ENCODE measurements at regions not wholly inside any gene's neighbourhood (a gene's known extent, or its start where the extent isn't known, plus 50 kb on each side); places are given as distances from the start of the nearest gene placed in this dataset.

GRCh38 chr10:125225051-125225450, 64.7 kb upstream of the CTBP2 start:
- no peak overlapping the region for H3K27ac Mint-ChIP-seq
- peaks cover 21% of the 10 kb centered on the region for H3K4me1 Mint-ChIP-seq
- no peak for DNase-seq (ENCODE audit: low spot score)

GRCh38 chr10:125222515-125223308, 62.3 kb upstream of the CTBP2 start:
- H3F3A ChIP-seq (ENCODE audit: low read depth), result no peaks in the 10 kb centered on the region
- H3K9me3 Mint-ChIP-seq, result no peaks in the 10 kb centered on the region
- no peak overlapping the region for H3K4me3 ChIP-seq
- H3K27me3 Mint-ChIP-seq (ENCODE audit: insufficient read depth, low read depth), result peaks cover 8% of the 10 kb centered on the region
- H4K20me1 ChIP-seq (ENCODE audit: low read depth), result no peaks in the 10 kb centered on the region
- H3K4me3 Mint-ChIP-seq, result no peak overlapping the region
- TF ChIP-seq EZH2 (IDR thresholded peaks at IDR 0.05) (no peak), CTCF (IDR thresholded peaks at IDR 0.05) (no peak)
- no peak for DNase-seq (ENCODE audit: low spot score)
- H3K27ac Mint-ChIP-seq, result no peak overlapping the region
- H3K9ac ChIP-seq, result no peak overlapping the region
- no peak overlapping the region for H3K27ac ChIP-seq
- H2AFZ ChIP-seq (replicated peaks), result no peak overlapping the region
- H3K79me2 ChIP-seq (ENCODE audit: low read depth), result no peaks in the 10 kb centered on the region
- H3K36me3 Mint-ChIP-seq, result no peaks in the 10 kb centered on the region
- H3K4me2 ChIP-seq, result no peak overlapping the region
- no peaks in the 10 kb centered on the region for H3K27me3 ChIP-seq
- H3K36me3 ChIP-seq, result no peaks in the 10 kb centered on the region
- no peaks in the 10 kb centered on the region for H3K4me1 ChIP-seq
- peaks cover 11% of the 10 kb centered on the region for H3K4me1 Mint-ChIP-seq
- no peaks in the 10 kb centered on the region for H3K9me3 ChIP-seq (ENCODE audit: low read depth)

More at GRCh38 chr10:125225051-125225450, 64.7 kb upstream of the CTBP2 start:
- Histone ChIP-seq H3K27ac (no peak overlapping the region), H3K4me1 (no peaks in the 10 kb centered on the region), H3K9ac (no peak overlapping the region), H3K36me3 (no peaks in the 10 kb centered on the region), H4K20me1 (ENCODE audit: low read depth) (no peaks in the 10 kb centered on the region), H3K4me3 (no peak overlapping the region), H3K4me2 (no peak overlapping the region), H3K9me3 (ENCODE audit: low read depth) (no peaks in the 10 kb centered on the region), H2AFZ (replicated peaks) (no peak overlapping the region), H3F3A (ENCODE audit: low read depth) (no peaks in the 10 kb centered on the region), H3K27me3 (no peaks in the 10 kb centered on the region), H3K79me2 (ENCODE audit: low read depth) (no peaks in the 10 kb centered on the region)
- Mint-ChIP-seq H3K4me3 (no peak overlapping the region), H3K36me3 (no peaks in the 10 kb centered on the region), H3K27me3 (ENCODE audit: insufficient read depth, low read depth) (peaks cover 8% of the 10 kb centered on the region), H3K9me3 (no peaks in the 10 kb centered on the region)
- TF ChIP-seq EZH2 (IDR thresholded peaks at IDR 0.05) (no peak), CTCF (IDR thresholded peaks at IDR 0.05) (no peak), EZH2phosphoT487 (IDR thresholded peaks at IDR 0.05) (no peak)

- Histone ChIP-seq H3K9me3 (ENCODE audit: low read depth) (no peaks in the 10 kb centered on the region), H3K4me3 (no peak overlapping the region), H3K36me3 (no peaks in the 10 kb centered on the region), H3F3A (ENCODE audit: low read depth) (no peaks in the 10 kb centered on the region), H3K79me2 (ENCODE audit: low read depth) (no peaks in the 10 kb centered on the region), H3K4me2 (no peak overlapping the region), H2AFZ (replicated peaks) (no peak overlapping the region), H3K27ac (no peak overlapping the region), H3K4me1 (no peaks in the 10 kb centered on the region), H4K20me1 (ENCODE audit: low read depth) (no peaks in the 10 kb centered on the region), H3K9ac (no peak overlapping the region), H3K27me3 (no peaks in the 10 kb centered on the region)
- TF ChIP-seq CTCF (IDR thresholded peaks at IDR 0.05) (no peak), EZH2phosphoT487 (IDR thresholded peaks at IDR 0.05) (no peak), EZH2 (IDR thresholded peaks at IDR 0.05) (no peak)
- peaks cover 7% of the 10 kb centered on the region for H3K27me3 Mint-ChIP-seq (ENCODE audit: insufficient read depth, low read depth)
- no peak overlapping the region for H3K27ac Mint-ChIP-seq
- no peaks in the 10 kb centered on the region for H3K9me3 Mint-ChIP-seq
- H3K4me1 Mint-ChIP-seq, result peaks cover 11% of the 10 kb centered on the region
- H3K4me3 Mint-ChIP-seq, result no peak overlapping the region
- H3K36me3 Mint-ChIP-seq, result no peaks in the 10 kb centered on the region
- DNase-seq (ENCODE audit: low spot score), result no peak
Measured at GRCh38 chr10:125221716-125222115, 61.4 kb upstream of the CTBP2 start.

All from neural progenitor cell (in vitro differentiated cells).